Glutamatergic neuron (in vitro differentiated cells): ENCODE measurements at regions not wholly inside any gene's neighbourhood (a gene's known extent, or its start where the extent isn't known, plus 50 kb on each side); places are given as distances from the start of the nearest gene placed in this dataset.

ENCODE experiments used
- DNase-seq: peaks from one replicate; pipeline ENCODE4 v3.0.0; 2022
- H3K27ac Mint-ChIP-seq: one replicate; pipeline ENCODE4 v1.8.0; 2020; ENCODE audit warnings: mild to moderate bottlenecking, mixed read lengths, inconsistent platforms; ENCODE audit not compliant: unreplicated experiment
- H3K27me3 Mint-ChIP-seq: one replicate; pipeline ENCODE4 v1.8.0; 2020; ENCODE audit warnings: mild to moderate bottlenecking, moderate library complexity, mixed read lengths, inconsistent platforms; ENCODE audit not compliant: unreplicated experiment
- H3K36me3 Mint-ChIP-seq: one replicate; pipeline ENCODE4 v1.8.0; 2020; ENCODE audit warnings: mild to moderate bottlenecking, mixed read lengths, inconsistent platforms; ENCODE audit not compliant: unreplicated experiment
- H3K4me1 Mint-ChIP-seq: one replicate; pipeline ENCODE4 v1.8.0; 2020; ENCODE audit warnings: mild to moderate bottlenecking, low read depth, mixed read lengths, inconsistent platforms; ENCODE audit not compliant: unreplicated experiment
- H3K4me3 Mint-ChIP-seq: one replicate; pipeline ENCODE4 v1.8.0; 2020; ENCODE audit warnings: mild to moderate bottlenecking, mixed read lengths, inconsistent platforms; ENCODE audit not compliant: unreplicated experiment
- H3K9me3 Mint-ChIP-seq: one replicate; pipeline ENCODE4 v1.8.0; 2020; ENCODE audit warnings: mild to moderate bottlenecking, moderate library complexity, mixed read lengths, inconsistent platforms; ENCODE audit not compliant: unreplicated experiment
- CTCF ChIP-seq: fragments of 200-600 bp; sonication (generic); IDR thresholded peaks from one replicate; pipeline ENCODE4 v1.5.0; 2021; ENCODE audit not compliant: partially characterized antibody, unreplicated experiment

- Mint-ChIP-seq H3K27me3 (no peaks in the 10 kb centered on the region), H3K4me1 (peaks cover 5% of the 10 kb centered on the region), H3K27ac (no peak overlapping the region), H3K36me3 (no peaks in the 10 kb centered on the region), H3K9me3 (no peaks in the 10 kb centered on the region), H3K4me3 (no peak overlapping the region)
- TF ChIP-seq CTCF = no peak
- no peak for DNase-seq
These were observed 475.2 kb downstream of the HINT1 start for GRCh38 chr5:130689831-130690230.

GRCh38 chr5:130687085-130687733 is 477.8 kb downstream of the HINT1 start:
- H3K36me3 Mint-ChIP-seq = no peaks in the 10 kb centered on the region
- DNase-seq = no peak
- no peaks in the 10 kb centered on the region for H3K9me3 Mint-ChIP-seq
- TF ChIP-seq CTCF = no peak
- no peaks in the 10 kb centered on the region for H3K27me3 Mint-ChIP-seq
- peaks cover under 1% of the 10 kb centered on the region for H3K4me1 Mint-ChIP-seq
- no peak overlapping the region for H3K27ac Mint-ChIP-seq
- no peak overlapping the region for H3K4me3 Mint-ChIP-seq

- H3K9me3 Mint-ChIP-seq = no peaks in the 10 kb centered on the region
- no peaks in the 10 kb centered on the region for H3K4me1 Mint-ChIP-seq
- H3K4me3 Mint-ChIP-seq = no peak overlapping the region
- H3K36me3 Mint-ChIP-seq = no peaks in the 10 kb centered on the region
- no peak for TF ChIP-seq CTCF
- no peak for DNase-seq
- no peak overlapping the region for H3K27ac Mint-ChIP-seq
- no peaks in the 10 kb centered on the region for H3K27me3 Mint-ChIP-seq
These were observed 486.4 kb downstream of the HINT1 start for GRCh38 chr5:130678637-130679036.

- Mint-ChIP-seq H3K4me1 (no peaks in the 10 kb centered on the region), H3K4me3 (no peak overlapping the region), H3K27me3 (no peaks in the 10 kb centered on the region), H3K27ac (no peak overlapping the region), H3K9me3 (no peaks in the 10 kb centered on the region), H3K36me3 (no peaks in the 10 kb centered on the region)
- TF ChIP-seq CTCF = no peak
- DNase-seq = no peak
These were observed 498.6 kb downstream of the HINT1 start for GRCh38 chr5:130666462-130666861.

GRCh38 chr5:130652176-130652575 is 512.9 kb downstream of the HINT1 start:
- no peaks in the 10 kb centered on the region for H3K27me3 Mint-ChIP-seq
- TF ChIP-seq CTCF = no peak
- no peak overlapping the region for H3K4me3 Mint-ChIP-seq
- no peaks in the 10 kb centered on the region for H3K36me3 Mint-ChIP-seq
- no peak for DNase-seq
- H3K9me3 Mint-ChIP-seq = no peaks in the 10 kb centered on the region
- no peak overlapping the region for H3K27ac Mint-ChIP-seq
- no peaks in the 10 kb centered on the region for H3K4me1 Mint-ChIP-seq
